ENCODE measurements at regions not wholly inside any gene's neighbourhood (a gene's known extent, or its start where the extent isn't known, plus 50 kb on each side); places are given as distances from the start of the nearest gene placed in this dataset.
"Not testable (repeated sequence)": the region's sequence is repeated elsewhere in the genome, so short reads cannot be mapped to it uniquely, and the experiment has no call there.

GRCh38 chr2:224155371-224155770, 116.3 kb upstream of the SERPINE2 start:
- Mint-ChIP-seq H3K4me1 (ENCODE audit: low read depth) (no peaks in the 10 kb centered on the region), H3K36me3 (ENCODE audit: low read depth) (no peaks in the 10 kb centered on the region), H3K9me3 (no peaks in the 10 kb centered on the region), H3K27me3 (no peaks in the 10 kb centered on the region), H3K27ac (no peak overlapping the region), H3K4me3 (no peak overlapping the region)
- intact Hi-C loops (cut with micrococcal nuclease): no loop called here

DNA sequence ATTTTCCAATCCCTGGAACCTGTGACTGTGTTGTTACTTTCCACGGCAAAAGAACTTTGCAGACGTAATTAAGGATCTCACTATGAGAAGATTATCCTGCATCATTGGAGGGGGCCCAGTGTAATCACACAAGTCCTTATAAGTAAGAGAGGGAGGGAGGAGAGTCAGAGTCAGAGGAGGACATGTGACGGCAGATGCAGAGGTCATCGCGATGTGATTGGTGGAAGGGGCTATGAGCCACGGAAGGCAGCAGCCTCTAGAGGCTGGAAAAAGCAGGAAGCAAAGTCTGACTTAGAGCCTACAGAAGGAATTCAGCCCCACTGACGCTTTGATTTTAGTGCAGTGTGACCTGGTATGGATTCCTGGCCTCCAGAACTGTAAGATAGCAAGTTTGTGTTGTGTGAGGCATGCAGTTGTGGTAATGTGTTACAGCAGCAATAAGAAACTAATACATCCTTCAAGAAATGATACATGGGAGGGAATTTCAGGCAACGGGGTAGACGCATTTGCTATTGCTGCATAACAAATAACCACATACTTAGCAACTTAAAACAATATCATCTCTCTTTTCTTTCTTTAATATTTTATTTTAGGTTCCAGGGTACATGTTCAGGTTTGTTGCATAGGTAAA, 112.7 kb upstream of the SERPINE2 start:
- intact Hi-C loops (cut with micrococcal nuclease): no loop called here
- H3K9me3 Mint-ChIP-seq: no peaks in the 10 kb centered on the region
- no peak overlapping the region for H3K27ac Mint-ChIP-seq
- no peaks in the 10 kb centered on the region for H3K27me3 Mint-ChIP-seq
- no peaks in the 10 kb centered on the region for H3K4me1 Mint-ChIP-seq (ENCODE audit: low read depth)
- no peak overlapping the region for H3K4me3 Mint-ChIP-seq
- no peaks in the 10 kb centered on the region for H3K36me3 Mint-ChIP-seq (ENCODE audit: low read depth)

GRCh38 chr2:224151161-224151560, 112.1 kb upstream of the SERPINE2 start:
- H3K27me3 Mint-ChIP-seq: no peaks in the 10 kb centered on the region
- no peaks in the 10 kb centered on the region for H3K9me3 Mint-ChIP-seq
- intact Hi-C loops (cut with micrococcal nuclease): no loop called here
- no peaks in the 10 kb centered on the region for H3K36me3 Mint-ChIP-seq (ENCODE audit: low read depth)
- no peak overlapping the region for H3K4me3 Mint-ChIP-seq
- no peaks in the 10 kb centered on the region for H3K4me1 Mint-ChIP-seq (ENCODE audit: low read depth)
- no peak overlapping the region for H3K27ac Mint-ChIP-seq

DNA sequence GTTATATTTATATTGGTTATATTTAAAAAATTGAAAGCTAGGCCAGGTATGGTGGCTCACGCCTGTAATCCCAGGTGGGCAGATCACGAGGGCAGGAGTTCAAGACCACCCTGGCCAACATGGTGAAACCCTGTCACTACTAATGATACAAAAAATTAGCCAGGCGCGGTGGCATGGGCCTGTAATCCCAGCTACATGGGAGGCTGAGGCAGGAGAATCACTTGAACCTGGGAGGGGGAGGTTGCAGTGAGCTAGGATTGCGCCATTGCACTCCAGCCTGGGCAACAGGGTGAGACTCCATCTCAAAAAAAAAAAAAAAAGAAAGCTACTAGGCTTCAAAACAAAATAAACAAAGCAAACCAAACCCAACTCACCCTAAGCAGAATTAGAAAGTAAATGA, 109.0 kb upstream of the SERPINE2 start:
- H3K27me3 Mint-ChIP-seq; H3K4me3 Mint-ChIP-seq; H3K36me3 Mint-ChIP-seq (ENCODE audit: low read depth); H3K27ac Mint-ChIP-seq; H3K9me3 Mint-ChIP-seq; intact Hi-C loops (cut with micrococcal nuclease); H3K4me1 Mint-ChIP-seq (ENCODE audit: low read depth): not testable (repeated sequence)

DNA sequence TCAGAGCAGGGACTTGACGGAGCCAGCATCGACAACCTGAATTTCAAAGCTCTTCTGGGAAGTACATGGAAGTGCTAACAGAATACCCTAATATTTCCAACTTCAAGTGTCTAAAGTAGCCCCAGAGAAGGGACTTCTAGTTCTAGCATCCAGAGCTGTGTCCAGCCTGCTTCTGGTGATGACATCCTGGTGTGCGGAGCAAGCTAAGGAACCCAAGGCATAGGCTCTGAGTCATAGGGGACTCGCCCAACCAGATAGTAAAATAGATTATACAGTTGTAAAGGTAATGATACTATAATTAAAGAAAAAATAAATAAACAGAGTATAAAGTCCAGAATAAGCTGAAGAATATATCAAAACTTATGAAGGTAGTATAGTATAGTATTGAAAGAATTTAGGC, 108.1 kb upstream of the SERPINE2 start:
- H3K4me1 Mint-ChIP-seq (ENCODE audit: low read depth): no peaks in the 10 kb centered on the region
- no peaks in the 10 kb centered on the region for H3K9me3 Mint-ChIP-seq
- H3K36me3 Mint-ChIP-seq (ENCODE audit: low read depth): no peaks in the 10 kb centered on the region
- H3K4me3 Mint-ChIP-seq: no peak overlapping the region
- intact Hi-C loops (cut with micrococcal nuclease): no loop called here
- no peak overlapping the region for H3K27ac Mint-ChIP-seq
- H3K27me3 Mint-ChIP-seq: no peaks in the 10 kb centered on the region

GRCh38 chr2:224146356-224147160, 107.5 kb upstream of the SERPINE2 start:
- H3K9me3 Mint-ChIP-seq: no peaks in the 10 kb centered on the region
- H3K27me3 Mint-ChIP-seq: no peaks in the 10 kb centered on the region
- no peak overlapping the region for H3K4me3 Mint-ChIP-seq
- no peaks in the 10 kb centered on the region for H3K36me3 Mint-ChIP-seq (ENCODE audit: low read depth)
- intact Hi-C loops (cut with micrococcal nuclease): no loop called here
- H3K27ac Mint-ChIP-seq: no peak overlapping the region
- no peaks in the 10 kb centered on the region for H3K4me1 Mint-ChIP-seq (ENCODE audit: low read depth)

- Mint-ChIP-seq H3K9me3 (no peaks in the 10 kb centered on the region), H3K36me3 (ENCODE audit: low read depth) (no peaks in the 10 kb centered on the region), H3K4me1 (ENCODE audit: low read depth) (no peaks in the 10 kb centered on the region), H3K4me3 (no peak overlapping the region), H3K27me3 (no peaks in the 10 kb centered on the region), H3K27ac (no peak overlapping the region)
- intact Hi-C loops (cut with micrococcal nuclease): no loop called here
These were observed 106.8 kb upstream of the SERPINE2 start for GRCh38 chr2:224145751-224146355.

GRCh38 chr2:224143526-224143925, 104.4 kb upstream of the SERPINE2 start:
- Mint-ChIP-seq H3K4me3 (no peak overlapping the region), H3K27me3 (peaks cover 1% of the 10 kb centered on the region), H3K36me3 (ENCODE audit: low read depth) (no peaks in the 10 kb centered on the region), H3K9me3 (no peaks in the 10 kb centered on the region), H3K4me1 (ENCODE audit: low read depth) (no peaks in the 10 kb centered on the region), H3K27ac (no peak overlapping the region)
- intact Hi-C loops (cut with micrococcal nuclease): loop anchor here (5.0 kb wide), 1 partner anchor 146 kb away; no protein-coding TSS in a partner anchor

- Mint-ChIP-seq H3K27ac (no peak overlapping the region), H3K4me1 (ENCODE audit: low read depth) (no peaks in the 10 kb centered on the region), H3K9me3 (no peaks in the 10 kb centered on the region), H3K4me3 (no peak overlapping the region), H3K27me3 (peaks cover 1% of the 10 kb centered on the region), H3K36me3 (ENCODE audit: low read depth) (no peaks in the 10 kb centered on the region)
- intact Hi-C loops (cut with micrococcal nuclease): loop anchor here (5.0 kb wide), 1 partner anchor 145 kb away; no protein-coding TSS in a partner anchor
These were observed 103.6 kb upstream of the SERPINE2 start for GRCh38 chr2:224142397-224143312.

DNA sequence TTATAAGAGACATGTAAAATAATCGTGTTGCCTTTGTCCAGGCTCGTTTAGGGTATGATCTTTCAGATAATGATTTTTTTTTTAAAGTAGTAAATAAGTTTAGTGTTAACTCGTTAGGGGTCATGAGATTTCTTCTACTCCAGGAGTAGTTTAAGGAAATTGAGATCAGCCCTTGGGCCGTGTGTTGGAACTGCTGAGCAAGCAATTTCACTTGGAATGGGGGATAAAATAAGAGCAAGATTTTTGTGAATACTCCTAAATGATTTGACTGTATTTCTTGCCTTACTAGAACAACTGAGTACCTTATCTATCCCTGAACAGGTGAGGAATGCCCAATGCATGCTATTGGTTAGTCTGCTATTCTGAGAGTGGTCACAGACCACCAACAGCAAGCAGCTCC, 102.2 kb upstream of the SERPINE2 start:
- Mint-ChIP-seq H3K4me1 (ENCODE audit: low read depth) (no peaks in the 10 kb centered on the region), H3K27me3 (peaks cover 1% of the 10 kb centered on the region), H3K4me3 (no peak overlapping the region), H3K36me3 (ENCODE audit: low read depth) (no peaks in the 10 kb centered on the region), H3K9me3 (no peaks in the 10 kb centered on the region), H3K27ac (no peak overlapping the region)
- intact Hi-C loops (cut with micrococcal nuclease): loop anchor here (5.0 kb wide), 1 partner anchor 144 kb away; no protein-coding TSS in a partner anchor

DNA sequence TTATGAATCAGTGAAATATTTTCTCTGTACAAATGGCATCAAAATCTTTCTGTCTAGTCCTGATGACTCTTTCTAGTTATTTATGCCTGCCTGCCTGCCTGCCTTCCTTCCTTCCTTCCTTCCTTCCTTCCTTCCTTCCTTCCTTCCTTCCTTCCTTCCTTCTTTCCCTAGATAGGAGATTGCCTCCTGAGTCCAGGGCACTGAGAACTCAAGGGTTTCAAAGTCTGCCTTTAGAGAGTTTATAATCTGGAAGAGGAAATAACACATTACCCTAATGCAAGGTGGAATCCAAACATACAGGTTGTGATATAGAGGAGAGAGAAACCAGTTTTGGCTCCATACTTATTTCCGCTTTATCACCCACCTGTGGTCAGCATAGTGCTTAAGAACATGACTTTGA, 98.1 kb upstream of the SERPINE2 start:
- peaks cover 1% of the 10 kb centered on the region for H3K27me3 Mint-ChIP-seq
- intact Hi-C loops (cut with micrococcal nuclease): no loop called here
- no peaks in the 10 kb centered on the region for H3K4me1 Mint-ChIP-seq (ENCODE audit: low read depth)
- no peaks in the 10 kb centered on the region for H3K9me3 Mint-ChIP-seq
- H3K36me3 Mint-ChIP-seq (ENCODE audit: low read depth): no peaks in the 10 kb centered on the region
- H3K4me3 Mint-ChIP-seq: no peak overlapping the region
- H3K27ac Mint-ChIP-seq: no peak overlapping the region

DNA sequence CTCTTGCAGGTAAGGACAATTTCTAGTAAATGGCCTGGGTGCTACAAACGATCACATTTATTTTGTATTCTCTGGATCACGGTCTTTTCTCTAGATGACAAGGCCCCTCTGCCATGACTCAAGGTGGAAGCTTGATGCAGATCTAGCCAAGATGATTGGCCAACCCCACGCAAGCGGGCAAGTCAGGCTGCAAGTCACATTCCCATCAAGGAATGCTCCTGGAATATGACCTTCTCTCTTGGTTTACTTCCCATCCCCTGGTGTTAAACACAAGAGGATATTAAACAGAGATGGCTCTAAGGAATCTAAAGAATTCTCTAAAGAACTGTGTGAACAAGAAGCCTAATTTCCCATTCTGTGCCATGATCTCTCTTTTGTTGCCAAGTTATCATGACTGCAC, 97.3 kb upstream of the SERPINE2 start:
- peaks cover 1% of the 10 kb centered on the region for H3K27me3 Mint-ChIP-seq
- H3K27ac Mint-ChIP-seq: no peak overlapping the region
- no peaks in the 10 kb centered on the region for H3K9me3 Mint-ChIP-seq
- H3K4me1 Mint-ChIP-seq (ENCODE audit: low read depth): no peaks in the 10 kb centered on the region
- no peak overlapping the region for H3K4me3 Mint-ChIP-seq
- intact Hi-C loops (cut with micrococcal nuclease): no loop called here
- no peaks in the 10 kb centered on the region for H3K36me3 Mint-ChIP-seq (ENCODE audit: low read depth)

DNA sequence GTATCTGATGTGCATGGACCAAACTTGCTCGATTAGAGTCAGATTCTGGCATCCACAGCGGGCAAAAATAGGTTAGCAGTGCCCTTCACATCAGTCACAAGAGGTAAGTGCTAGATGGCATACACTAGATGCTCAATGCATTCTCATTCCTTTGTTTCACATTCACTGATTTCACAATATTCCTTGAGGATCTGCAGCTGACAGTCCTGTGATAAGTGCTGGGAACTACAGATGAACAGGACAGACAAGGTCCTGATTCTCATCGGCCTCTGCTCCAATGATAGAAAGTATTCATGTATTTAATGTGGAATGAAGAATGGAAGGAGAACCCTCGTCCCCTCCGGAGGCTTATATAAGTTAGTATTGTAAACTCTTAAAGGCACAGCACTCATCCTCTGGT, 96.8 kb upstream of the SERPINE2 start:
- Mint-ChIP-seq H3K4me1 (ENCODE audit: low read depth) (no peaks in the 10 kb centered on the region), H3K36me3 (ENCODE audit: low read depth) (no peaks in the 10 kb centered on the region), H3K27ac (no peak overlapping the region), H3K9me3 (no peaks in the 10 kb centered on the region), H3K27me3 (peaks cover 1% of the 10 kb centered on the region), H3K4me3 (no peak overlapping the region)
- intact Hi-C loops (cut with micrococcal nuclease): no loop called here

Data from dendritic cell treated with granulocyte-macrophage colony-stimulating factor and Interleukin-4, amounts not matched to agents 40 ng/mL and 50 ng/mL, for 4 days (primary cell).